ENCODE measurements at regions not wholly inside any gene's neighbourhood (a gene's known extent, or its start where the extent isn't known, plus 50 kb on each side); places are given as distances from the start of the nearest gene placed in this dataset.

DNA sequence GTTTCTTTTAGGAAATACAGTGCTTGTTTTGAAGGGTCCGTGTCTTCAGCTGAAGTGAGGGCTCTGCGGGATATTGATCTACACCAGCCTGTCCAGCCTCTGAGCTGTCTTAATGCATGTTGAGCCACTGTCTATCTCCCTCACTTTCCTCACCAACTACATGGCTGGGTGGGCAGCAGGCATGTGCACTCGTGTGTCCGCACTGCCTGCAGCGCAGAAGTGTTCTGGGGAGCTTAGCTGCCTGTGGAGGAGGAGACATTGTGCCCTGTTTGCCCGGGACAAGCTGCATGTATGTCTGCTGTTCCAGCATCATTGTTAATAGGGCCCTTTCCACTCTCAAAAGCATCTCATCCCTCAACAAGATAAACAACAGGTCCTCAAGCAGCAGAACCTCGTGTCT lies 133.1 kb upstream of the EEPD1 start:
- H3K4me3 ChIP-seq (ENCODE audit: low read length), result no peak overlapping the region
- H4K20me1 ChIP-seq (ENCODE audit: insufficient read depth, low read depth, low read length), result no peaks in the 10 kb centered on the region
- H3K27ac ChIP-seq (ENCODE audit: low read length), result no peak overlapping the region
- no peak overlapping the region for H2AFZ ChIP-seq (ENCODE audit: low read length)
- H3K27me3 ChIP-seq (ENCODE audit: low read length), result no peaks in the 10 kb centered on the region
- no peak for DNase-seq
- no peaks in the 10 kb centered on the region for H3K9me3 ChIP-seq (ENCODE audit: low read length)
- no peaks in the 10 kb centered on the region for H3K36me3 ChIP-seq (ENCODE audit: insufficient read depth, low read length)
- no peak overlapping the region for H3K9ac ChIP-seq (ENCODE audit: low read length)
- no peaks in the 10 kb centered on the region for H3K79me2 ChIP-seq (ENCODE audit: low read length)
- H3K9me2 ChIP-seq (replicated peaks; ENCODE audit: insufficient read depth, low read length), result no peaks in the 10 kb centered on the region
- H3K4me2 ChIP-seq (ENCODE audit: low read depth, low read length, poor library complexity, severe bottlenecking), result no peak overlapping the region
- H3K4me1 ChIP-seq (ENCODE audit: low read length), result no peaks in the 10 kb centered on the region

DNA sequence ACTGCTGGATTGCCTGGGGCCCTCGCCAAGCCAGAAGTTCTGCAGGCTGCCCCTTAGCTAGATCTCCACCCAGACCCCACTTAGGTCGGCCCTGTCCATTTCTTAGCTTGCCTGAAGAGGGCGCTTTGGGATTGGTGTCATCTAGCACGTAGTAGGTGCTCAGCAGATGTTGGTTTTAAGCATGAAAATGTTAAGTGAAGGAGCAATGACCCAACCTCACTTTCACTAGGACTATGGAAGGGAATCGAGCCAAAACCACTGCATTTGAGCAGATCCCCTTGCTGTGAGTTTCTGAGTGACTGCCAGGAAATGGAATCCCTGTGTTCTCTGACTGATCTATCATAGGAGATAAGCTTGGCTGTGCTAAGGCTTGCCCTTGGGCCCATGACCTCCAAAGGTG lies 131.7 kb upstream of the EEPD1 start:
- no peak overlapping the region for H3K27ac ChIP-seq (ENCODE audit: low read length)
- peak; percentile 48 for DNase-seq
- no peaks in the 10 kb centered on the region for H3K4me1 ChIP-seq (ENCODE audit: low read length)
- H3K9ac ChIP-seq (ENCODE audit: low read length), result no peak overlapping the region
- H4K20me1 ChIP-seq (ENCODE audit: insufficient read depth, low read depth, low read length), result no peaks in the 10 kb centered on the region
- no peaks in the 10 kb centered on the region for H3K9me2 ChIP-seq (replicated peaks; ENCODE audit: insufficient read depth, low read length)
- no peak overlapping the region for H2AFZ ChIP-seq (ENCODE audit: low read length)
- no peaks in the 10 kb centered on the region for H3K9me3 ChIP-seq (ENCODE audit: low read length)
- no peak overlapping the region for H3K4me3 ChIP-seq (ENCODE audit: low read length)
- H3K79me2 ChIP-seq (ENCODE audit: low read length), result no peaks in the 10 kb centered on the region
- H3K4me2 ChIP-seq (ENCODE audit: low read depth, low read length, poor library complexity, severe bottlenecking), result no peak overlapping the region
- H3K36me3 ChIP-seq (ENCODE audit: insufficient read depth, low read length), result no peaks in the 10 kb centered on the region
- no peaks in the 10 kb centered on the region for H3K27me3 ChIP-seq (ENCODE audit: low read length)

DNA sequence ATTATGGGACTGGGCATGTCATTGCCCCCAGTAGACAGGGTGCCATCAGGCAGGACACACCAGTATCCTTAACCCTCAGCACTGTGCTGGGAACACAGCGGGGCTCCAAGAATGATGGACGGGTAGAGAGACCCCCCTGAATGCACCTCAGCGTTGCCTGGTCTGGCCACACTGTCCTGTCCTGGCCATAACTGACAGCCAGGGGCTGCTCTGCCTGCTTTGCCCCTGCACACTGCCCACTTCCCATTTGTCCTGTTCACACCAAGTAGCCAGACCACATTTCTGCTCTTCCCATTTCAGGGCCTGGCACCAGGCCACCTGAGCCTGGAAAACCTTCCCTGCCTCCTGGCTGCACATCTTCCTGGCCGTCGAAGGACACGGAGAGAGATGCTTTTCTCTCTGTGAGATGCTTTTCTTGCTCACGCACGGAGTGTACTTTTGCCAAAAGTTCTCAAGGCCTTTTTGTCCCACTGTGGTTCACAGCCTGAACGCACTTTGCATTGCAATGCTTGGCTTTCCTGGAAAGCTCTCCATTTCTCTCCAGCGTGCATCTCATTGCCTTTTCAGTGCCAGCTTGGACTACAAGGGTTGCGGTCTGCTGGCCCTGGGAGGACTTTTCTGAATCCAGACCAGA lies 131.0 kb upstream of the EEPD1 start:
- H3K27ac ChIP-seq (ENCODE audit: low read length), result no peak overlapping the region
- H3K4me3 ChIP-seq (ENCODE audit: low read length), result no peak overlapping the region
- H2AFZ ChIP-seq (ENCODE audit: low read length), result no peak overlapping the region
- H3K79me2 ChIP-seq (ENCODE audit: low read length), result no peaks in the 10 kb centered on the region
- DNase-seq, result no peak
- H3K4me1 ChIP-seq (ENCODE audit: low read length), result no peaks in the 10 kb centered on the region
- no peak overlapping the region for H3K4me2 ChIP-seq (ENCODE audit: low read depth, low read length, poor library complexity, severe bottlenecking)
- no peaks in the 10 kb centered on the region for H3K9me3 ChIP-seq (ENCODE audit: low read length)
- H3K27me3 ChIP-seq (ENCODE audit: low read length), result no peaks in the 10 kb centered on the region
- no peaks in the 10 kb centered on the region for H3K9me2 ChIP-seq (replicated peaks; ENCODE audit: insufficient read depth, low read length)
- no peaks in the 10 kb centered on the region for H4K20me1 ChIP-seq (ENCODE audit: insufficient read depth, low read depth, low read length)
- no peaks in the 10 kb centered on the region for H3K36me3 ChIP-seq (ENCODE audit: insufficient read depth, low read length)
- H3K9ac ChIP-seq (ENCODE audit: low read length), result no peak overlapping the region

DNA sequence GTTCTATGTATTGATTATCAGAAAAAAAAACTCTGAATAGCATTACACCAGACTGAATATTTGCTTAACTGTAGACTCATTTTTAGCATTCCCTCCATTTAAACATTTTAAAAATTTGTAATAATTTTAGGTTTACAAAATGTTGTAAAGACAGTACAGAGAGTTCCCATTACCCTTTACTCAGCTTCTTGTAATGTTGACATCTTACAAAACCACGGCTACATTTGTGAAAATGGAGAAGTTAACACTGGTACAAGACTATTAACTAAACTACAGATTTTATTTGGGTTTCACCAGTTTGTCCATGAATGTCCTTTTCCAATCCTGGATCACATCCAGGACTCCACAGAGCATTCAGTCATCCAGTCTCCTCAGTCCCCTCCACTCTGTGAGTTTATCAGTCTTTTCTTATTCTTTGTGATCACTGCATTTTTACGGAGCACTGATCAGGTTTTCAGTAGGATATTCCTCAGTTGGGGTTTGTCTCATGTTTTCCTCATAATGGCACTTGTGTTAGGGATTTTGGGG lies 130.0 kb upstream of the EEPD1 start:
- no peaks in the 10 kb centered on the region for H3K9me3 ChIP-seq (ENCODE audit: low read length)
- H3K9ac ChIP-seq (ENCODE audit: low read length), result no peak overlapping the region
- no peaks in the 10 kb centered on the region for H3K9me2 ChIP-seq (replicated peaks; ENCODE audit: insufficient read depth, low read length)
- H3K4me3 ChIP-seq (ENCODE audit: low read length), result no peak overlapping the region
- no peaks in the 10 kb centered on the region for H3K79me2 ChIP-seq (ENCODE audit: low read length)
- no peaks in the 10 kb centered on the region for H3K36me3 ChIP-seq (ENCODE audit: insufficient read depth, low read length)
- no peak for DNase-seq
- no peak overlapping the region for H3K27ac ChIP-seq (ENCODE audit: low read length)
- no peaks in the 10 kb centered on the region for H4K20me1 ChIP-seq (ENCODE audit: insufficient read depth, low read depth, low read length)
- no peak overlapping the region for H3K4me2 ChIP-seq (ENCODE audit: low read depth, low read length, poor library complexity, severe bottlenecking)
- no peaks in the 10 kb centered on the region for H3K4me1 ChIP-seq (ENCODE audit: low read length)
- no peak overlapping the region for H2AFZ ChIP-seq (ENCODE audit: low read length)
- H3K27me3 ChIP-seq (ENCODE audit: low read length), result no peaks in the 10 kb centered on the region

DNA sequence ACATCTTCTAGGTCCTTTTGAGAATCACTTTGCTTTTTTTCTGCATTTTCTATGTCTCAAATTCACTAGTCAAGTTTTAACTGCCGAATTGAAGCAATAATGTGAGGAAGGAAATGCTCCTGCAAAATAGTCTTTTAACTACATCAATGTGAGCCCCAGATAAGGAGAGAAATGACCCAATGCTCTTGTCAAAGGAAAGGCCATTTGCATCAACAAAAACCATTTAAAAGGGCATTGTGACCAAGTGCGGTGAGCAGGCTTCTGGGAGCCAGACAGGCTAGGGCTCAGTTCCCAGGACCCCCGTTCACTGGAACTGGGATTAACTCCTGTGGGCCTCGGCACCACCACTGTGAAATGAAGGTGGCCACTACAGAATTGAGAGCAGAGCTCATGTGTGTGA lies 127.9 kb upstream of the EEPD1 start:
- Histone ChIP-seq H2AFZ (ENCODE audit: low read length) (no peak overlapping the region), H3K27me3 (ENCODE audit: low read length) (no peaks in the 10 kb centered on the region), H3K36me3 (ENCODE audit: insufficient read depth, low read length) (no peaks in the 10 kb centered on the region), H3K27ac (ENCODE audit: low read length) (no peak overlapping the region), H3K9me2 (replicated peaks; ENCODE audit: insufficient read depth, low read length) (no peaks in the 10 kb centered on the region), H3K4me1 (ENCODE audit: low read length) (no peaks in the 10 kb centered on the region), H4K20me1 (ENCODE audit: insufficient read depth, low read depth, low read length) (no peaks in the 10 kb centered on the region), H3K9me3 (ENCODE audit: low read length) (no peaks in the 10 kb centered on the region), H3K4me2 (ENCODE audit: low read depth, low read length, poor library complexity, severe bottlenecking) (no peak overlapping the region), H3K4me3 (ENCODE audit: low read length) (no peak overlapping the region), H3K9ac (ENCODE audit: low read length) (no peak overlapping the region), H3K79me2 (ENCODE audit: low read length) (no peaks in the 10 kb centered on the region)
- no peak for DNase-seq

DNA sequence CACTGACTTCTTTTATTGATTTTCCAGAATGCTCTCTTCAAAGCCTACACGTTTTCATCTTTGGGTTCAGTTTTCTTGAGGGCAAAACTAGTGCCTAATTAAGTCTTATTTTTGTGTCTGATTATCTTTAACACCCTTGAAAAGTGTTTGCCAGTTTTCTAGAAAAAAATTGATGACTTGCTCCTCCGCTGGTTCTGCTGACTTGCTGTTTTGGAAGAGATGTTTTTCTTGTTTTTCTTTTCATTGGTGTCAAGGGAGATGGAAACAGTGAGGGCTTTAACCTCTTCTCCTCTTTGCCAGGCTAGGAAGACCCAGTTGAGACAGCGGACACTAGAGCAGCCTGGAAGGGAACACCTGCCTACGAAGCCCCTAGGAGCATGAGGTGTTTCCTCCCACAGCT lies 123.7 kb upstream of the EEPD1 start:
- H4K20me1 ChIP-seq (ENCODE audit: insufficient read depth, low read depth, low read length), result no peaks in the 10 kb centered on the region
- no peak overlapping the region for H3K9ac ChIP-seq (ENCODE audit: low read length)
- no peaks in the 10 kb centered on the region for H3K27me3 ChIP-seq (ENCODE audit: low read length)
- H3K27ac ChIP-seq (ENCODE audit: low read length), result no peak overlapping the region
- H3K4me2 ChIP-seq (ENCODE audit: low read depth, low read length, poor library complexity, severe bottlenecking), result no peak overlapping the region
- DNase-seq, result no peak
- H3K4me1 ChIP-seq (ENCODE audit: low read length), result peaks cover 13% of the 10 kb centered on the region
- H3K36me3 ChIP-seq (ENCODE audit: insufficient read depth, low read length), result no peaks in the 10 kb centered on the region
- no peaks in the 10 kb centered on the region for H3K79me2 ChIP-seq (ENCODE audit: low read length)
- H3K9me2 ChIP-seq (replicated peaks; ENCODE audit: insufficient read depth, low read length), result no peaks in the 10 kb centered on the region
- H3K4me3 ChIP-seq (ENCODE audit: low read length), result no peak overlapping the region
- H3K9me3 ChIP-seq (ENCODE audit: low read length), result no peaks in the 10 kb centered on the region
- no peak overlapping the region for H2AFZ ChIP-seq (ENCODE audit: low read length)

DNA sequence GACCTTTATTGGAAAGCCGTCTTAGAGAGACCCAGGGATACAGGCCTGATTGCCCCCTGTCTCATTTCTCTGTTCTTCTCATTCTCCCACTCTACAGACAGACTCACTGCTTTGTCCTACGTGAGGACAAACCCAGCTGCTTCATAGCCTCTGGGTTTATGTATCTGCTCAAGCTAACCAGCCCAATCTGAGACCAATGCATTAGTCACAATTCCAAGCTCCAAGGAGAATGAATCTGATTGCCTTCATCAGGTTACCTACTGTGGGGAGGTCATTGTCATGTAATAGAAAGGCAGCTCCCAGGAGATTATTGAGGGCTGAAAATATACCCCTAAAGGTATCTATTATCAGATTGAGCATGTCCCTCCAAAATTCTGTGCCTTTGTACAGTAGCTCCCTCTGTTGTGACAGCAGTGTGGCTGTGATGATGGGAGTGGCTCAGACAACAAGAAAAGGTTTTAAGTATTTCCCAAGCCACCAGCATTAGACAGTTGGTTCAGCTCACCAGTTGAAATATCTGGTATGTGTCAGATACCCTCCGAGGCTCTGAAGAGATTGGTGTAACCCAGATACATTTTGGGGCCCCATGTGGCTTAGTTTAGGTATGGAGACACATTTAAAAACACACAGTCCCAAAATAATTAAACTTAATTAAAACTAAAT lies 123.1 kb upstream of the EEPD1 start:
- Histone ChIP-seq H3K4me2 (ENCODE audit: low read depth, low read length, poor library complexity, severe bottlenecking) (no peak overlapping the region), H3K9ac (ENCODE audit: low read length) (no peak overlapping the region), H3K9me2 (replicated peaks; ENCODE audit: insufficient read depth, low read length) (no peaks in the 10 kb centered on the region), H3K79me2 (ENCODE audit: low read length) (no peaks in the 10 kb centered on the region), H2AFZ (ENCODE audit: low read length) (no peak overlapping the region), H3K27ac (ENCODE audit: low read length) (no peak overlapping the region), H3K9me3 (ENCODE audit: low read length) (no peaks in the 10 kb centered on the region), H3K27me3 (ENCODE audit: low read length) (no peaks in the 10 kb centered on the region), H3K36me3 (ENCODE audit: insufficient read depth, low read length) (no peaks in the 10 kb centered on the region), H4K20me1 (ENCODE audit: insufficient read depth, low read depth, low read length) (no peaks in the 10 kb centered on the region), H3K4me1 (ENCODE audit: low read length) (peaks cover 13% of the 10 kb centered on the region), H3K4me3 (ENCODE audit: low read length) (no peak overlapping the region)
- DNase-seq, result no peak

DNA sequence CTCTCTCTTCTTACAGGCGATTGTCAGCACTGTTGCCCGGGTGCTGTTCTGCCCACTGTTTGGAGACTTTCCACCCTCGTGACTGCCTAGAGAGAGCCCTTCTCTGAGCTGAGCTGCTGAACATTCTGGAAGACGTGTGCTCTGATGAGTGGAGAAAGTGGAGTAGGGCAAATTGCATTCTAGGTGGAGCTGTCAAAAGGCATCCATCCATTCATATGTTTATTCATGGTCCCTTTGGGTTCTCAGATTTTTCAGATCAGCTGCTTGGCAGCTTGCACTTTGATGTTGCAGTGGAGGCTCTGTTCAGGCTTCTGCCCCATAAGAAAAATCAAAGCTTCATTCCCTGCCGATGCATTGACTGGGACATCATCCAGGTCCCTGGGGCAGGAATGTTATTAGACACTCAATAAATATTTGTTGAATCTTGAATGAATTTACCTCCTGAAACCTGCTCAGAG lies 120.7 kb upstream of the EEPD1 start:
- H4K20me1 ChIP-seq (ENCODE audit: insufficient read depth, low read depth, low read length), result no peaks in the 10 kb centered on the region
- H3K79me2 ChIP-seq (ENCODE audit: low read length), result no peaks in the 10 kb centered on the region
- no peaks in the 10 kb centered on the region for H3K9me3 ChIP-seq (ENCODE audit: low read length)
- H3K36me3 ChIP-seq (ENCODE audit: insufficient read depth, low read length), result no peaks in the 10 kb centered on the region
- H3K9ac ChIP-seq (ENCODE audit: low read length), result no peak overlapping the region
- no peaks in the 10 kb centered on the region for H3K27me3 ChIP-seq (ENCODE audit: low read length)
- peak overlapping the region; percentile 14 for H3K4me2 ChIP-seq (ENCODE audit: low read depth, low read length, poor library complexity, severe bottlenecking)
- peaks cover 13% of the 10 kb centered on the region for H3K4me1 ChIP-seq (ENCODE audit: low read length)
- H2AFZ ChIP-seq (ENCODE audit: low read length), result no peak overlapping the region
- no peak overlapping the region for H3K27ac ChIP-seq (ENCODE audit: low read length)
- H3K4me3 ChIP-seq (ENCODE audit: low read length), result no peak overlapping the region
- no peaks in the 10 kb centered on the region for H3K9me2 ChIP-seq (replicated peaks; ENCODE audit: insufficient read depth, low read length)
- DNase-seq, result no peak

Data from Karpas-422 (cell line).